HepG2 (cell line): ENCODE measurements at regions not wholly inside any gene's neighbourhood (a gene's known extent, or its start where the extent isn't known, plus 50 kb on each side); places are given as distances from the start of the nearest gene placed in this dataset.

Experiments used
- ATAC-seq: fragments of 200-7000 bp; cut with Tn5 transposase; 3 replicates; pipeline ENCODE4 v1.9.1; 2020; ENCODE audit warnings: mild to moderate bottlenecking, moderate library complexity
- BruUV-seq: library from RNA; stranded (reverse); fragments of 400-500 nt; replicated peaks from 2 replicates; lab custom pipeline; 2021; lab: Mats Ljungman, UMichigan
- CTCF ChIA-PET: fragments of 300-600 bp; formaldehyde crosslinking; extraction: SDS; loops from one replicate; lab custom pipeline; 2021; ENCODE audit warnings: low total read pairs, inconsistent platforms, low intra/inter-chr PET ratio; lab: Yijun Ruan, JAX
- POLR2A ChIA-PET: fragments of 350-600 bp; sonication (Branson Sonifier 250); formaldehyde crosslinking; loops from one replicate; lab custom pipeline; 2020; ENCODE audit warnings: antibody characterized with exemption, inconsistent platforms; lab: Yijun Ruan, JAX
- DNase-seq: peaks from one replicate; pipeline ENCODE4 v3.0.0-alpha.2; 2015; ENCODE audit warnings: low spot score
- FAIRE-seq: peaks from 3 replicates; lab custom pipeline; 2011; peaks lifted over from hg19 to GRCh38; lab: Jason Lieb, UNC
- H2AFZ ChIP-seq: one replicate; pipeline ENCODE4 v1.6.1; 2011; ENCODE audit warnings: low read length, inconsistent platforms
- H3K27ac ChIP-seq: fragments of 300-600 bp; 3 replicates; pipeline ENCODE4 v1.8.0; 2011; ENCODE audit warnings: mixed run types, mild to moderate bottlenecking, mixed read lengths, low read length, inconsistent platforms; ENCODE audit not compliant: insufficient read depth; ENCODE audit errors: extremely low read length
- H3K27me3 ChIP-seq, 2 experiments: fragments of 200-600 bp in 1 of 2; 2 replicates in 1 of 2; 3 replicates in 1 of 2; pipeline versions ENCODE4 v1.6.0 to v1.8.0; 2011; ENCODE audit warnings: low read length in 2 of 2, mild to moderate bottlenecking in 2 of 2, moderate library complexity in 2 of 2, inconsistent platforms in 1 of 2; ENCODE audit not compliant: insufficient read depth in 2 of 2, control insufficient read depth in 1 of 2
- H3K36me3 ChIP-seq, 2 experiments: fragments of 200-600 bp in 1 of 2; replicated peaks in 1 of 2; 2 replicates in 1 of 2; 3 replicates in 1 of 2; pipeline versions ENCODE4 v1.5.1 to v1.8.0; 2011; ENCODE audit warnings: low read length in 2 of 2, inconsistent platforms in 1 of 2; ENCODE audit not compliant: insufficient read depth in 2 of 2, control insufficient read depth in 1 of 2
- H3K4me1 ChIP-seq: 2 replicates; pipeline ENCODE4 v1.5.1; 2012; ENCODE audit warnings: low read length, inconsistent platforms; ENCODE audit not compliant: insufficient read depth
- H3K4me2 ChIP-seq: 2 replicates; pipeline ENCODE4 v1.6.0; 2011; ENCODE audit warnings: low read depth, low read length, inconsistent platforms
- H3K4me3 ChIP-seq, 3 experiments: fragments of 200-600 bp in 1 of 3; sonication (generic), shearing (Covaris generic) in 1 of 3; replicated peaks in 1 of 3; 2 replicates each; pipeline ENCODE4 v1.5.1; 2011 to 2016; ENCODE audit warnings: low read length in 3 of 3, inconsistent platforms in 2 of 3, low read depth in 2 of 3, mild to moderate bottlenecking in 2 of 3, control low read depth in 1 of 3, mixed read lengths in 1 of 3; ENCODE audit not compliant: insufficient read depth in 1 of 3
- H3K79me2 ChIP-seq: one replicate; pipeline ENCODE4 v1.6.1; 2011; ENCODE audit warnings: low read length, inconsistent platforms; ENCODE audit not compliant: insufficient read depth
- H3K9ac ChIP-seq: 2 replicates; pipeline ENCODE4 v1.6.0; 2011; ENCODE audit warnings: mild to moderate bottlenecking, low read depth, low read length, inconsistent platforms; ENCODE audit not compliant: insufficient read depth
- H3K9me3 ChIP-seq: 2 replicates; pipeline ENCODE4 v1.5.1; 2012; ENCODE audit warnings: mild to moderate bottlenecking, low read length
- H4K20me1 ChIP-seq: 2 replicates; pipeline ENCODE4 v1.6.0; 2011; ENCODE audit warnings: inconsistent platforms, mild to moderate bottlenecking, low read length, moderate library complexity; ENCODE audit not compliant: insufficient read depth
- CC2D1A ChIP-seq: sonication (generic); formaldehyde crosslinking; IDR thresholded peaks from 2 replicates; pipeline ENCODE4 v1.8.1; 2023; ENCODE audit warnings: mild to moderate bottlenecking, missing genetic modification reagents
- CCDC6 ChIP-seq: sonication (generic); formaldehyde crosslinking; IDR thresholded peaks from 2 replicates; pipeline ENCODE4 v1.8.1; 2022; ENCODE audit warnings: mild to moderate bottlenecking, missing genetic modification reagents, moderate library complexity
- CEBPZ ChIP-seq: IDR thresholded peaks from 2 replicates; pipeline ENCODE4 v1.6.1; 2012; ENCODE audit warnings: low read length, improper control_type of control experiment
- CHD2 ChIP-seq: IDR thresholded peaks from 2 replicates; pipeline ENCODE4 v1.6.1; 2011; ENCODE audit warnings: low read depth, low read length, improper control_type of control experiment
- ELF3 ChIP-seq: IDR thresholded peaks from 2 replicates; pipeline ENCODE4 v1.6.1; 2016; ENCODE audit warnings: missing genetic modification reagents, missing compliant biosample characterization
- ELF4 ChIP-seq: sonication (generic); formaldehyde crosslinking; IDR thresholded peaks from 2 replicates; pipeline ENCODE4 v1.5.0; 2020; ENCODE audit warnings: missing genetic modification reagents, mild to moderate bottlenecking, moderate library complexity, borderline replicate concordance
- FOXC1 ChIP-seq: sonication (generic); formaldehyde crosslinking; IDR thresholded peaks from 2 replicates; pipeline ENCODE4 v1.8.0; 2022; ENCODE audit warnings: mild to moderate bottlenecking, missing genetic modification reagents, borderline replicate concordance
- FOXK2 ChIP-seq: fragments of 450-650 bp; IDR thresholded peaks from 2 replicates; pipeline ENCODE4 v1.6.1; 2016
- HNRNPK ChIP-seq: fragments of 200-400 bp; formaldehyde crosslinking; IDR thresholded peaks from 2 replicates; pipeline ENCODE4 v1.6.1; 2018; ENCODE audit warnings: low read length, low read depth, moderate library complexity, mild to moderate bottlenecking; ENCODE audit not compliant: poor library complexity, severe bottlenecking
- NFE2L1 ChIP-seq: sonication (generic); formaldehyde crosslinking; IDR thresholded peaks from 2 replicates; pipeline ENCODE4 v1.4.0; 2020; ENCODE audit warnings: missing genetic modification reagents, mild to moderate bottlenecking, borderline replicate concordance
- POGZ ChIP-seq: sonication (generic); formaldehyde crosslinking; IDR thresholded peaks from 2 replicates; pipeline ENCODE4 v1.4.0; 2020; ENCODE audit warnings: mild to moderate bottlenecking, missing genetic modification reagents
- TOE1 ChIP-seq: sonication (generic); formaldehyde crosslinking; IDR thresholded peaks from 2 replicates; pipeline ENCODE4 v1.4.0; 2020; ENCODE audit warnings: mild to moderate bottlenecking, missing genetic modification reagents
- ZBTB42 ChIP-seq: sonication (generic); formaldehyde crosslinking; IDR thresholded peaks from 2 replicates; pipeline ENCODE4 v1.5.0; 2020; ENCODE audit warnings: mild to moderate bottlenecking, missing genetic modification reagents
- ZNF20 ChIP-seq: sonication (generic); formaldehyde crosslinking; IDR thresholded peaks from 2 replicates; pipeline ENCODE4 v1.4.0; 2020; ENCODE audit warnings: mild to moderate bottlenecking, moderate library complexity, missing genetic modification reagents
- ZNF24 ChIP-seq: fragments of 450-650 bp; IDR thresholded peaks from 2 replicates; pipeline ENCODE4 v1.6.1; 2017; ENCODE audit warnings: antibody characterized with exemption, mild to moderate bottlenecking
- ZNF276 ChIP-seq: sonication (generic); formaldehyde crosslinking; IDR thresholded peaks from 2 replicates; pipeline ENCODE4 v1.4.0; 2020; ENCODE audit warnings: mild to moderate bottlenecking, low read depth, missing genetic modification reagents
- ZNF75D ChIP-seq: sonication (generic); formaldehyde crosslinking; IDR thresholded peaks from 2 replicates; pipeline ENCODE4 v1.8.1; 2023; ENCODE audit warnings: missing genetic modification reagents, mild to moderate bottlenecking, borderline replicate concordance
- in situ Hi-C: cut with HindIII; loops from 2 replicates; pipeline ENCODE4 v1.10.0; 2017; ENCODE audit warnings: low pct_unique_long_range_greater_than_20kb; ENCODE audit not compliant: extremely low pct_ligation_motif_present
- intact Hi-C: fragments of 100-400 bp; cut with micrococcal nuclease; formaldehyde crosslinking; loops from one replicate; pipeline ENCODE4 v1.10.0; 2022; ENCODE audit not compliant: unreplicated experiment
- TF ChIP-seq, protein P1 (sequence below): sonication (generic); formaldehyde crosslinking; conservative IDR thresholded peaks from 2 replicates; pipeline ENCODE4 v1.4.0; 2020; ENCODE audit warnings: missing genetic modification reagents

DNA sequence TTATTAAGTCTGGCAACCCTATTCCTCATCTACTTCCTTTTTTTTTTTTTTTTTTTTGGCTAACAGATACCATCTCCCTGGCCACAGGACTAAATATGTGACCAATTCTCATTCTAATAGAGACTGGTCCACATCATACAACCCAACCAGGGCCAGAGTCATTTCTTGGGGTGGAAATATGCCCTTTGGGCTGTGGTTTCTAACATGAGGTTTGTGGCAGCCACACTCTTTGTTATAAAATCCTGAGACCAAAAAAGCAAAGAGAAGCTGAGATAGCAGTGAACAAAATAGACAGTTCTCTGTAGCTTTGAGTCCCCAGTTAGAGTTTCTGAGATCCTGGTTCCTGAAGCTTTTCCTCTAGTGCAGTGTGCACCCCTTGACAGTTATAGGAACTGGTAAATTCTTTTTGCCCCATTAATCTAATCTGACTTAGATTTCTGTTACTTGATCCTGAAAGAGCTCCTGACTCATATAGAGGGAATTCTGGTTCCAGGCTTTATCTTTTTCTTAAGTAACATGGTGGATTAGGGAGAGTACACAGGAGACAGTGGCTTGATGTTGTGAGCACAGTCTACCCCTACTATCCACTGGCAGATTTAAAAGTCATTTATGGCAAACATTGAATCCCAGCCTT is 86.8 kb downstream of the MAIP1 start (continued):
- TF ChIP-seq, protein P1, sequence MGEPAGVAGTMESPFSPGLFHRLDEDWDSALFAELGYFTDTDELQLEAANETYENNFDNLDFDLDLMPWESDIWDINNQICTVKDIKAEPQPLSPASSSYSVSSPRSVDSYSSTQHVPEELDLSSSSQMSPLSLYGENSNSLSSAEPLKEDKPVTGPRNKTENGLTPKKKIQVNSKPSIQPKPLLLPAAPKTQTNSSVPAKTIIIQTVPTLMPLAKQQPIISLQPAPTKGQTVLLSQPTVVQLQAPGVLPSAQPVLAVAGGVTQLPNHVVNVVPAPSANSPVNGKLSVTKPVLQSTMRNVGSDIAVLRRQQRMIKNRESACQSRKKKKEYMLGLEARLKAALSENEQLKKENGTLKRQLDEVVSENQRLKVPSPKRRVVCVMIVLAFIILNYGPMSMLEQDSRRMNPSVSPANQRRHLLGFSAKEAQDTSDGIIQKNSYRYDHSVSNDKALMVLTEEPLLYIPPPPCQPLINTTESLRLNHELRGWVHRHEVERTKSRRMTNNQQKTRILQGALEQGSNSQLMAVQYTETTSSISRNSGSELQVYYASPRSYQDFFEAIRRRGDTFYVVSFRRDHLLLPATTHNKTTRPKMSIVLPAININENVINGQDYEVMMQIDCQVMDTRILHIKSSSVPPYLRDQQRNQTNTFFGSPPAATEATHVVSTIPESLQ (CRISPR knock-in tag) = no peak
- TF ChIP-seq CC2D1A (CRISPR knock-in tag) (no peak), ZNF24 (no peak), ZBTB42 (CRISPR knock-in tag) (no peak)

GRCh38 chr2:200042944-200043343 is 87.6 kb downstream of the MAIP1 start:
- BruUV-seq = no TSS peak
- ATAC-seq (no peak), FAIRE-seq (no peak), DNase-seq (no peak)
- H3K4me3 ChIP-seq = no peak overlapping the region
- POLR2A ChIA-PET = no interaction called here
- no peaks in the 10 kb centered on the region for H3K36me3 ChIP-seq
- no peaks in the 10 kb centered on the region for H4K20me1 ChIP-seq
- H3K9ac ChIP-seq = no peak overlapping the region
- H3K27ac ChIP-seq = no peak overlapping the region
- intact Hi-C loops = no loop called here
- peaks cover 21% of the 10 kb centered on the region for H3K9me3 ChIP-seq
- CTCF ChIA-PET = no interaction called here
- no peak overlapping the region for H2AFZ ChIP-seq
- in situ Hi-C loops = no loop called here
- no peaks in the 10 kb centered on the region for H3K4me1 ChIP-seq
- no peaks in the 10 kb centered on the region; a peak in 1 of 5 replicates for H3K27me3 ChIP-seq
- H3K79me2 ChIP-seq = no peaks in the 10 kb centered on the region
- H3K4me2 ChIP-seq = no peak overlapping the region
- TF ChIP-seq ZNF276 (CRISPR knock-in tag) = no peak
- TF ChIP-seq CEBPZ = no peak
- TF ChIP-seq CHD2 = no peak
- TF ChIP-seq POGZ = no peak
- no peak for TF ChIP-seq FOXC1 (CRISPR knock-in tag)
- TF ChIP-seq ZNF20 (CRISPR knock-in tag) = no peak
- no peak for TF ChIP-seq ZNF75D (CRISPR knock-in tag)
- no peak for TF ChIP-seq HNRNPK
- no peak for TF ChIP-seq TOE1
- TF ChIP-seq NFE2L1 (CRISPR knock-in tag) = no peak
- no peak for TF ChIP-seq ELF3 (CRISPR knock-in tag)
- no peak for TF ChIP-seq ELF4
- no peak for TF ChIP-seq FOXK2
- TF ChIP-seq CCDC6 = no peak
